Heart right ventricle (tissue), 16 donors: ENCODE measurements at regions not wholly inside any gene's neighbourhood (a gene's known extent, or its start where the extent isn't known, plus 50 kb on each side); places are given as distances from the start of the nearest gene placed in this dataset.

ENCODE experiments used
- ATAC-seq, 8 donors: fragments of 200-7000 bp; cut with Tn5 transposase; one replicate each; pipeline ENCODE4 v1.9.1; 2020; ENCODE audit warnings: mild to moderate bottlenecking in 8 of 8, moderate library complexity in 8 of 8, moderate number of reproducible peaks in 1 of 8
- DNase-seq, 2 donors: peaks; one replicate each; pipeline ENCODE4 v3.0.0-alpha.2; 2020
- H3K27ac ChIP-seq, 10 donors: fragments of 200-600 bp; sonication (generic) in 2 of 10; one replicate each; pipeline versions ENCODE4 v1.5.0 to v1.8.0; 2020 to 2022; ENCODE audit warnings: mild to moderate bottlenecking in 3 of 10
- H3K27me3 ChIP-seq, 7 donors: fragments of 200-600 bp; one replicate each; pipeline ENCODE4 v1.8.0; 2021 to 2022; ENCODE audit warnings: mild to moderate bottlenecking in 2 of 7
- H3K36me3 ChIP-seq, 9 donors: fragments of 200-600 bp; sonication (generic) in 1 of 9; one replicate each; pipeline versions ENCODE4 v1.5.0 to v1.8.0; 2020 to 2022; ENCODE audit warnings: mild to moderate bottlenecking in 2 of 9
- H3K4me1 ChIP-seq, 9 donors: fragments of 200-600 bp; sonication (generic) in 1 of 9; one replicate each; pipeline versions ENCODE4 v1.5.0 to v1.8.0; 2020 to 2022; ENCODE audit warnings: mild to moderate bottlenecking in 4 of 9
- H3K4me3 ChIP-seq, 10 donors: fragments of 200-600 bp; sonication (generic) in 2 of 10; one replicate each; pipeline versions ENCODE4 v1.5.0 to v1.8.0; 2020 to 2022; ENCODE audit warnings: mild to moderate bottlenecking in 7 of 10, moderate library complexity in 2 of 10
- H3K9me3 ChIP-seq, 11 donors: fragments of 200-600 bp in 10 of 11; sonication (generic) in 2 of 11; one replicate each; pipeline versions ENCODE4 v1.5.0 to v1.8.0; 2013 to 2022; ENCODE audit warnings: mild to moderate bottlenecking in 2 of 11, control low read depth in 1 of 11, moderate library complexity in 1 of 11
- WGBS, 2 donors: extraction: QIAGEN DNeasy Blood & Tissue Kit; methylation state at CpG; one replicate each; pipeline ENCODE4 v1.1.7; 2013; ENCODE audit warnings: inconsistent platforms in 1 of 2; 5-methylcytosine and 5-hydroxymethylcytosine counted together
- intact Hi-C, 10 donors: fragments of 100-400 bp; cut with DNase I; formaldehyde crosslinking; loops; one replicate each; pipeline versions ENCODE4 v1.11.1 to v1.14.2; 2022
- TF ChIP-seq, protein P1 (sequence below), 9 donors: fragments of 200-600 bp; sonication (generic) in 2 of 9; IDR thresholded peaks; one replicate each; pipeline versions ENCODE4 v1.5.0 to v1.8.0; 2021 to 2022; ENCODE audit warnings: antibody characterized with exemption in 9 of 9, mild to moderate bottlenecking in 5 of 9, moderate library complexity in 1 of 9
- donor health status: Arrhythmogenic right ventricular cardiomyopathy.
- donor health status: ischemic (EF 13 %, LVEDD 7.1; RV severe dilation, severe dysfunction).
- donor health status: healthy with polysubstance abuse.
- donor health status: DM: no; HTN: yes; CAD: no.
- donor health status: DM: no; HTN: no; CAD: no.
- donor health status: ischemic (EF 25% LVEDD 6.9; RV normal size, moderate dysfunction).
- donor health status: ischemic (EF 25% LVEDD 5.7; RV mildly dilated, moderate dysfunction).
- donor health status: healthy.
- donor health status: DM: yes; HTN: yes; CAD: no.
- donor health status: Ischemic cardiomyopathy.
- donor health status: ischemic (EF 35%, LVEDD 5.7; RV mildly dilated, moderate dysfunction).
- donor health status: nonischemic (EF 11% LVEDD 7.7; RV severe dilation, severe dysfunction).
- donor health status: DM: yes; HTN: yes; CAD: no.
- donor health status: PGD.
- donor health status: ischemic (EF 29% LVEDD 5.4; RV normal size, mild dysfunction).
- donor health status: nonischemic (EF 23%, LVEDD 6.1; RV moderate dilation, normal function).

DNA sequence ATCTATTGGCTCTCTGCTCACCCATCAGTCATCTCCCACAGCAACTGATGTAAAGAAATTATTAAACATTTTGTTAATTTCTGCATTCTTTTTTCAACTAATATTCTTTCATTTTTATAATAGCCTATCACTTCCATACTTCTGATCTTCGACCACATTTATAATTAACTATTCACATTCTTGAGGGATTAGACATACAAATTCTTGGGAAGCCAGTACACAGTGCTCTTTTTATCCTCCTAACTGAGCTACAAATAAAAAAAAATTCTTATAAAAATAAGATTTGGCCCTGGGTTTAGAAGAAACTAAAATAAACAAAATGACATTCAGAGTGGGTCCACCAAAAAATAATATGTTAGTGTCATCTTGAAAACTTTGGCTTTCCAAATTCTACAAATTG lies 103.7 kb upstream of the ITGA1 start:
- intact Hi-C loops, result loop anchor here in 1 of 10 donors (10.0 kb wide), 1 partner anchor 221 kb away; no protein-coding TSS in a partner anchor
- TF ChIP-seq, protein P1, sequence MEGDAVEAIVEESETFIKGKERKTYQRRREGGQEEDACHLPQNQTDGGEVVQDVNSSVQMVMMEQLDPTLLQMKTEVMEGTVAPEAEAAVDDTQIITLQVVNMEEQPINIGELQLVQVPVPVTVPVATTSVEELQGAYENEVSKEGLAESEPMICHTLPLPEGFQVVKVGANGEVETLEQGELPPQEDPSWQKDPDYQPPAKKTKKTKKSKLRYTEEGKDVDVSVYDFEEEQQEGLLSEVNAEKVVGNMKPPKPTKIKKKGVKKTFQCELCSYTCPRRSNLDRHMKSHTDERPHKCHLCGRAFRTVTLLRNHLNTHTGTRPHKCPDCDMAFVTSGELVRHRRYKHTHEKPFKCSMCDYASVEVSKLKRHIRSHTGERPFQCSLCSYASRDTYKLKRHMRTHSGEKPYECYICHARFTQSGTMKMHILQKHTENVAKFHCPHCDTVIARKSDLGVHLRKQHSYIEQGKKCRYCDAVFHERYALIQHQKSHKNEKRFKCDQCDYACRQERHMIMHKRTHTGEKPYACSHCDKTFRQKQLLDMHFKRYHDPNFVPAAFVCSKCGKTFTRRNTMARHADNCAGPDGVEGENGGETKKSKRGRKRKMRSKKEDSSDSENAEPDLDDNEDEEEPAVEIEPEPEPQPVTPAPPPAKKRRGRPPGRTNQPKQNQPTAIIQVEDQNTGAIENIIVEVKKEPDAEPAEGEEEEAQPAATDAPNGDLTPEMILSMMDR (IDR thresholded peaks at IDR 0.05), result no peak
- H3K36me3 ChIP-seq, result no peaks in the 10 kb centered on the region
- no peaks in the 10 kb centered on the region for H3K27me3 ChIP-seq
- peaks cover 0 to 2% (median 0%) of the 10 kb centered on the region in 11 donors for H3K9me3 ChIP-seq
- no peaks in the 10 kb centered on the region for H3K4me1 ChIP-seq
- ATAC-seq, result no peak
- no peak overlapping the region for H3K4me3 ChIP-seq
- DNase-seq, result no peak
- H3K27ac ChIP-seq, result no peak overlapping the region
- WGBS, 2 donors, result 49 to 58% methylated on average over 1 of the region's 1 CpG

DNA sequence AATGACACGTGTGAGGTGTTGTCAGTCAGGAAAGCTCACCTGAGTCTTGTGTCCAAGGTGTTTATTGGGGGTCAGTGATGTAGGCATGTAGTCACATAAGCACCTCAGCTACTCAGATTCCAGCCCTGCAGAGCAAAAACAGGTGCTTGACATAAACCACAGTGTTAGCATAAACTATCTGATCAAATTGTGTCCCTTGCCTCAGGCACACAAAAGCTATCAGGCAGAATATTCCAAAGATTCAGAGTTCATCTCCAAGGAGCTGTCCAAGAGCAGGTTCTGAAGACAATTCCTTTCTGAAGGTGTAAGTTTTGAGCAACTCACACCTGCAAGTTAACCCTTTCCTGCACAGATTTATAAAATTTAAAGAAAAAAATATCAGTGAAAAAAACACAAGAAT lies 102.2 kb upstream of the ITGA1 start:
- intact Hi-C loops, result loop anchor here in 1 of 10 donors (10.0 kb wide), 1 partner anchor 219 kb away; no protein-coding TSS in a partner anchor
- DNase-seq, result no peak

DNA sequence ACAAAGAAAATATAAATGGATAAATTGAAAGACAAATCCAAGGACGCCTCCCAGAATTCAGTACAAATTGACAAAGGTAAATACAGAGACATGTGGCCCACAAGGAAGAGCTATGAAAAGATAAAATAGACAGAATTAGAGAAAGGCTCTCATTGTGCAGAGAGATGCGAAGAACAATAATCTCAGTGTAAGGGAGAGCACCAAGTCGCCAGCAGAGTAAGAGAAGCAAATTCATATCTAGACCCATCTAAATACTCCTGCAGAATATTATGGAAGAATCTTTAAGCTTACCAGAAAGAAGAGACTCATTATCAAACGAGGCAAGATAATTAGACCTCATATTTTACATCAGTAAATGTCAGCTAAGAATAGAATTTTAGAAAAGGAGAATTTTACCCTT lies 101.7 kb upstream of the ITGA1 start:
- 81% methylated on average over 4 of the region's 4 CpGs for WGBS, 2 donors
- no peak for ATAC-seq
- H3K4me3 ChIP-seq, result no peak overlapping the region
- intact Hi-C loops, result loop anchor here in 1 of 10 donors (10.0 kb wide), 1 partner anchor 219 kb away; no protein-coding TSS in a partner anchor
- H3K9me3 ChIP-seq, result no peaks in the 10 kb centered on the region
- H3K36me3 ChIP-seq, result no peaks in the 10 kb centered on the region
- H3K27me3 ChIP-seq, result no peaks in the 10 kb centered on the region
- H3K27ac ChIP-seq, result no peak overlapping the region
- TF ChIP-seq, protein P1 (IDR thresholded peaks at IDR 0.05), result no peak
- H3K4me1 ChIP-seq, result peaks cover 0 to 15% (median 9%) of the 10 kb centered on the region in 9 donors
- DNase-seq, result no peak

More for the DNA sequence above, 102.2 kb upstream of the ITGA1 start:
- TF ChIP-seq, protein P1 (IDR thresholded peaks at IDR 0.05), result no peak
- no peaks in the 10 kb centered on the region for H3K36me3 ChIP-seq
- H3K4me1 ChIP-seq, result peaks cover 0 to 11% (median 4%) of the 10 kb centered on the region in 9 donors
- no peak for ATAC-seq
- H3K4me3 ChIP-seq, result no peak overlapping the region
- 59 to 81% methylated on average over 1 of the region's 1 CpG for WGBS, 2 donors
- no peak overlapping the region for H3K27ac ChIP-seq
- H3K9me3 ChIP-seq, result peaks cover 0 to 2% (median 0%) of the 10 kb centered on the region in 11 donors
- no peaks in the 10 kb centered on the region for H3K27me3 ChIP-seq

- H3K4me1 ChIP-seq, result peaks cover 0 to 57% (median 26%) of the 10 kb centered on the region in 9 donors
- TF ChIP-seq, protein P1 (IDR thresholded peaks at IDR 0.05), result peak in 1 of 9 donors; percentile 12
- no peaks in the 10 kb centered on the region for H3K27me3 ChIP-seq
- H3K36me3 ChIP-seq, result no peaks in the 10 kb centered on the region
- intact Hi-C loops, result loop anchor here in 8 of 10 donors (2.0 to 10.0 kb wide), 7 partner anchors 37 to 227 kb away; partner anchors contain the start of genes ITGA1 (in 5 of the 8) and PELO (in 5 of the 8)
- H3K9me3 ChIP-seq, result no peaks in the 10 kb centered on the region
- no peak overlapping the region for H3K4me3 ChIP-seq
- H3K27ac ChIP-seq, result peak overlapping the region in 8 of 10 donors; percentile 20 to 73 (median 52)
- DNase-seq (no peak), ATAC-seq (peak in 5 of 8 donors; percentile 35 to 55 (median 50))
- WGBS, 2 donors, result 28 to 35% methylated on average over 2 of the region's 2 CpGs
Measured at GRCh38 chr5:52690236-52690768, 97.4 kb upstream of the ITGA1 start.
